ENCODE measurements at regions not wholly inside any gene's neighbourhood (a gene's known extent, or its start where the extent isn't known, plus 50 kb on each side); places are given as distances from the start of the nearest gene placed in this dataset.
A peak's percentile ranks its signal among the peaks of the same experiment; 100 is the strongest.

DNA sequence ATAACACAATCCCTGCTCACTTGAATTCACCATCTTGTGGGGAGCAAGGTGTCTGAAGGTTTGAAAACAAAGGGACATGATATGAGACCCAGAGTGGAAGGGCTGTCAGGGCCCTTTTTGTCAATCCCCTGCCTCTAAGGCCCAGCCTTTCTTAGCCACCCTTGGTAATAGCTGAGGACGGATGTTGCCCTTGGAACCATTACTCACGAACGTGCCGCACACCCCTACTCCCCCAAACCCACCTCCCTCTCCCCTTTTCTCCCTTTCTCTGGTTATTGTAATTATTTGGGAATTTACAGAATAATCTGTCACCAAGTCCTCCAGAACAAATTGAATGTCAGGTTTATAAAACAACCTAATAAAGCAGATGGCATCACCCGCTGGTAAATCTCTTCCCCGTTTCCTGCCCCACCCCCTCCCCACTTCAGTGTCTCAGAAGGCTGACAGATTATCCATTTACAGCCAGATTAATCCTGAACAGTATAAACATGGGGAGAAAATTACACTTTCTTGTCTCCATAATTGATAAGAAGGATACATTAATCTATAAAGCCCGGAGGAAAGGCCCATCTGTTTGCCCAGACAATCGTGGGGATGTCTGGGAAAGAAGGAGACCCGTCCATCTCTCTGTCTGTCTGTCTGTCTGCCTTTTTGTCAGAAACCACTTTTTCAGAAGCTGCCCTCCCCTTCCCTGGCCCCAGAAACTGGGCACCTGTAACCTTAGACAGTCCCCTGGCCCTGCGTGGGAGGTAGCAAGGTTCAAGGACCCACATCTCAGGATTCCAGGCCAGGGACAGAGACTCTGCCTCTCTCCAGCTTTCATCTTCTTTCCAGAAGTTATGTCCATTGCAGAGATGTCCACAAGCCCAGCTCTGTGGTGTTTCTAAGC is 60.6 kb upstream of the CD34 start:
- DNase-seq (ENCODE audit: low spot score): no peak

GRCh38 chr1:207970329-207971233 is 59.7 kb upstream of the CD34 start:
- DNase-seq (ENCODE audit: low spot score): no peak

GRCh38 chr1:207969528-207969927 is 58.6 kb upstream of the CD34 start:
- no peak for DNase-seq (ENCODE audit: low spot score)

DNA sequence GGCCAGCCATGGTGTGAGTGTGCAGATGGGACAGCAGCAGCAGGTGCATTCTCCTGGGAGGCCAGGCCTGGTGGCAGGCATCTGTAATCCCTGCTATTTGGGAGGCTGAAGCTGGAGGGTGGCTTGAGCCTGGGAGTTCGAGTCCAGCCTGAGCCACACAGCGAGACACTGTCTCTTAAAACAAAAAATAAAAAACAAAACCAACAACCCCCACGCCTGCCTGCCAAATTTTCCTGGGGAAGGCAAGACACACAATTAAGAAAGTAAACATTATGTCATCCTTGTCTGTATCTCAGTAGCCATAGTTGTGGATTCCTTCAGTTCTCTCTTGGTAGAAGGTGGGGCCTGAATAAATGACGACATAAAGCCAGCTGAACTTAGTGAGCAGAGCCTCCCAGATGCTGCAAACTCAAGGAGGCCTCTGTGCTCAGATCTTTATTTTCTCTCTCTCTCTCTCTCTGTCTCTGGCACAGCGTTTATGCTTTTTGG is 57.6 kb upstream of the CD34 start:
- no peak for DNase-seq (ENCODE audit: low spot score)

DNA sequence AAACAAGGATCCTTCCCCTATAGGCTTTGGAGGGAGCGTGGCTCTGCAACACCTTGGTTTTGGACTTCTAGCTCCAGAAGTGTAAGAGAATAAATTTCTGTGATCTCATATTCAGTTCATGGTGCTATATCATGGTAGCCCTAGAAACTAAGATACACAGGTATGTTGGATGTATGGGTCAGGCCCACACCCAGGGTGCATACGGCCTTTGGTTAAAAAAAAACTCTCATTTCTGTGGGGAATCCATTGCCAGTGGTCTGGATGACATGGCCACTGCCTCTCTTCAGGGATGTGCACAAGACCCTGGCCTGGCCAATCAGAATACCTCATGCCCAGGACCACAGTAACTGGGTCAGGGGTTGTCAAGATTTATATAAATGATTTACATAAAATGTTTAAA is 56.8 kb upstream of the CD34 start:
- DNase-seq (ENCODE audit: low spot score): no peak

DNA sequence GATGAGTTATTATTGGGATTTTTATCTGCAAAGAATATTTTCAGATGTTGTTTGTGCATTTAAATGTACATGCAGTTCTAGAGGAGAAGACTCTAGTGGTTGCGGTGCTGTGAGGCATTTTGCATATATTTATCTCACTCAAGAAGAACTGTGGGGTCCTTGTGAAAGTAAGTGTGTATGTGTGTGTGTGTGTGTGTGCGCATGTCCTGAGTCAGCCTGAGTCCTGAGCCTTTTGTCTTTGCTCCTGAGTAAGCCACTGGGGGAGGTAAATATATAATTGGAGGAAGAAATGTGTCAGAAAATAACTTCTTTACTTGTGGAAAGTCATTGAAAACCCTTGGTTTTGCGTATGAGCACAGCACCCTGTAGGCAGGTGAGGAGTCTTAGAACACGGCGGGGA is 55.6 kb upstream of the CD34 start:
- no peak for DNase-seq (ENCODE audit: low spot score)

GRCh38 chr1:207965392-207966387 is 54.8 kb upstream of the CD34 start:
- no peak for DNase-seq (ENCODE audit: low spot score)

- DNase-seq (ENCODE audit: low spot score): no peak
These were observed 53.5 kb upstream of the CD34 start for GRCh38 chr1:207964195-207964966.

DNA sequence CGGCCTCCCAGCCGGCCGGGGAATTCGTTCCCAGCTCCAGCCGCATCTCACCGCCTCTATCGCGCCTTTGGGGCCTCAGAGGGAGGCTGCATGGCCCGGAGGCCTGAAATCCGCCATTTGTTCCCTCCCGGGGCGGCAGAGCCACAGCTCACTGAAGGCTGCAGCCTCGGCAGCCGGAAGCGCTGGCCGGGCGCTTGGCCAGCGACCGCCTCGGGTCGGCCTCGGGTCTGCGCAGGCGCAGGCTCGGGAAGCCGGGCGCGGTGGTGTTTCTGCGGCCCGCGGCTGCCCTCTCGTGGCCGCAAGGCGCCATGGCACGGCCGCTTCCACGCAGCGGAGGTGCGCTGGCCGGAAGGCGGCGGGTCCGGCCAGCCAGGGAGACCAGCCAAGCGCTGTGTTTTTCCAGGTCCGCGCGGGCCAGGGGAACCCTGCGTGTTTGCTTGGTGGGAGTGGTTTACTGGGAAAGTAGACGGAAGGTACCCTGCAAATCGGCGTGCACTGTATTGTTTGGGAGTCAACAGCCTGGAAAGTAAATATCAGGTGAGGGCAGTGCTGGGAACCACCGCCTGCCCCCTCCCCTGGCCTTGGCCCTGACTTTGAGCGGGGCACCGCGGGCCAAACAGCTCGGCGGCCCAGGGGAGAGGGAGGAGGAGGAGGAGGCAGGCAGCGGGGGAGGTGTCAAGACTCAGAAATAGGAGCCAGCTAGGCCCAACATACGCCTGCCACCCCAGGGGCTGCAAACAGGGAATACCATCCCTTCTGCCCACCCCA is 52.7 kb upstream of the CD34 start:
- DNase-seq (ENCODE audit: low spot score): peak; percentile 96

DNA sequence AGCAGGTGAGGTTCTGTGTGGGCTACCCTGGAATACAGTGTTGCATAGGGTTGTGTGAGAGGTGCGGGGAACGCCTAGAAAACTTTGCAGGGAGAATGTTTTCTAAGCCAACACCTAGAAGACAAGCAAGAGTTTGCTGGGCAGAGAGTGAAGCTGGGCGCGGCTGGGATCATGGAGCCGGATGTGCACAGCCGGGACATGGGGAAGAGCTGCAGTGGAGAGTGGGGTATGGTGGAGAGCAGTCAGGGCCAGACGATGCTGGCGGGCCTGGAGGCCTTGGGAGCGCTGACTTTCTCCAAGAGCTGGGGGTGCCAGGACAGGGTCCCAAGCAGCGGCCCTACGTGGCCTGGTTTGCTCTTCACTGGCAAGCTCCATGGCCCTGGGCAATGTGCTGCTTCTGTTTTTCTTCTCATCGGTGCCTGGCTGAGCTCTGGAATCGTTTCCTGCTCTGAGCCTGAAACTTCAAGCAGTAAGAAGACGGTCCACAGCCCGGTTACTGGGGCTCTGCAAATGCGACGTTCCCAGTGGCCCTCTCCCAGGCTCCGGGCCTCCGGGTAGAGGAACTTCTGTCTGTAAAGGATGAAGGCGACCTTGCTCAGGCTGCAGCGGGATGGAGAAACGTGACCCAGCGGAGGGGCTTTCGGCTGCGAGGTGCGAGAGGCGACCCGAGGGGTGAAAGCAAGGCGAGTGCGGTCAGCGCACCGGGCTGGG is 51.9 kb upstream of the CD34 start:
- DNase-seq (ENCODE audit: low spot score): peak; percentile 10

Data from HuH-7 (cell line).